A673 (cell line): ENCODE measurements at regions not wholly inside any gene's neighbourhood (a gene's known extent, or its start where the extent isn't known, plus 50 kb on each side); places are given as distances from the start of the nearest gene placed in this dataset.
A peak's percentile ranks its signal among the peaks of the same experiment; 100 is the strongest.

Source experiments
- EZH2 ChIP-seq: fragments of 200-600 bp; sonication (generic); IDR thresholded peaks from 2 replicates; pipeline ENCODE4 v1.6.1; 2017; ENCODE audit warnings: borderline replicate concordance, low read depth, mild to moderate bottlenecking, mixed read lengths, antibody characterized with exemption, low read length; ENCODE audit not compliant: poor library complexity, severe bottlenecking
- TF ChIP-seq, protein P1 (sequence below): fragments of 300-800, 200-600 bp; sonication (generic); conservative IDR thresholded peaks from 2 replicates; pipeline ENCODE4 v1.5.1; 2017; ENCODE audit warnings: low read depth, mild to moderate bottlenecking, antibody characterized with exemption, low read length, moderate library complexity, mixed read lengths

DNA sequence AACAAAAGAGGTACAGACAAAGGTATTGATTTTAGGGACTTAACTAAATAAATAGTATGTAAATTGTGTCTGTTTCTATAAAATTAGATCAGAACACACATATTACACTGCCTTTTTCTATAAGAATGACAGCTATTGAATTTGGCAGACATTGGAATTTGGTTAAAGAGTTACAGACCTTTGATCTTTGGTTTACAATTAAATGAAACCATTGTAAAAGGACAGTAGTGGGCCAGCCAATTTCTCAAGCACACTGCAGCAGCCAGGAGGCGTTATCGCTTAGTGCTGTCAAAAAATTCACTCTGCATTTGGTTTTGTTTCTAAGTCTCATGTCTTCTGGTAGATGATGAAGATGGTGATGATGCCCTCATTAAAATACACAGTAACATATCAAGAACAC is 175.9 kb downstream of the NR4A2 start:
- TF ChIP-seq, protein P1, sequence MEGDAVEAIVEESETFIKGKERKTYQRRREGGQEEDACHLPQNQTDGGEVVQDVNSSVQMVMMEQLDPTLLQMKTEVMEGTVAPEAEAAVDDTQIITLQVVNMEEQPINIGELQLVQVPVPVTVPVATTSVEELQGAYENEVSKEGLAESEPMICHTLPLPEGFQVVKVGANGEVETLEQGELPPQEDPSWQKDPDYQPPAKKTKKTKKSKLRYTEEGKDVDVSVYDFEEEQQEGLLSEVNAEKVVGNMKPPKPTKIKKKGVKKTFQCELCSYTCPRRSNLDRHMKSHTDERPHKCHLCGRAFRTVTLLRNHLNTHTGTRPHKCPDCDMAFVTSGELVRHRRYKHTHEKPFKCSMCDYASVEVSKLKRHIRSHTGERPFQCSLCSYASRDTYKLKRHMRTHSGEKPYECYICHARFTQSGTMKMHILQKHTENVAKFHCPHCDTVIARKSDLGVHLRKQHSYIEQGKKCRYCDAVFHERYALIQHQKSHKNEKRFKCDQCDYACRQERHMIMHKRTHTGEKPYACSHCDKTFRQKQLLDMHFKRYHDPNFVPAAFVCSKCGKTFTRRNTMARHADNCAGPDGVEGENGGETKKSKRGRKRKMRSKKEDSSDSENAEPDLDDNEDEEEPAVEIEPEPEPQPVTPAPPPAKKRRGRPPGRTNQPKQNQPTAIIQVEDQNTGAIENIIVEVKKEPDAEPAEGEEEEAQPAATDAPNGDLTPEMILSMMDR = 0 out of 2 replicates have a peak, but pooled peaks have one; percentile 17
- no peak for TF ChIP-seq EZH2
